Bone marrow (tissue), 2 donors: ENCODE measurements at regions not wholly inside any gene's neighbourhood (a gene's known extent, or its start where the extent isn't known, plus 50 kb on each side); places are given as distances from the start of the nearest gene placed in this dataset.
"Not testable (repeated sequence)": the region's sequence is repeated elsewhere in the genome, so short reads cannot be mapped to it uniquely, and the experiment has no call there.

Source experiments
- DNase-seq, 2 donors: peaks; one replicate each; lab custom pipeline; 2025; lab: John Stamatoyannopoulos, UW

- DNase-seq: no peak
Measured at GRCh38 chr18:29378651-29379136, 1201.8 kb upstream of the CDH2 start.

GRCh38 chr18:29377346-29377745 lies 1200.4 kb upstream of the CDH2 start:
- no peak for DNase-seq

GRCh38 chr18:29373000-29373399 lies 1196.1 kb upstream of the CDH2 start:
- DNase-seq: no peak

- no peak for DNase-seq
Measured at GRCh38 chr18:29361843-29362242, 1184.9 kb upstream of the CDH2 start.

GRCh38 chr18:29360659-29361058 lies 1183.7 kb upstream of the CDH2 start:
- not testable (repeated sequence) for DNase-seq

- not testable (repeated sequence) for DNase-seq
Measured at GRCh38 chr18:29359222-29359621, 1182.3 kb upstream of the CDH2 start.

- no peak for DNase-seq
Measured at GRCh38 chr18:29351171-29351570, 1174.2 kb upstream of the CDH2 start.

GRCh38 chr18:29328932-29329331 lies 1152.0 kb upstream of the CDH2 start:
- no peak for DNase-seq

- DNase-seq: no peak
Measured at GRCh38 chr18:29326214-29326613, 1149.3 kb upstream of the CDH2 start.

GRCh38 chr18:29321561-29321960 lies 1144.6 kb upstream of the CDH2 start:
- DNase-seq: no peak

GRCh38 chr18:29313312-29313711 lies 1136.4 kb upstream of the CDH2 start:
- DNase-seq: no peak

- DNase-seq: no peak
Measured at GRCh38 chr18:29311580-29311979, 1134.7 kb upstream of the CDH2 start.

- no peak for DNase-seq
Measured at GRCh38 chr18:29309366-29309765, 1132.4 kb upstream of the CDH2 start.

- DNase-seq: no peak
Measured at GRCh38 chr18:29307982-29308381, 1131.1 kb upstream of the CDH2 start.

GRCh38 chr18:29307231-29307630 lies 1130.3 kb upstream of the CDH2 start:
- no peak for DNase-seq

- DNase-seq: no peak
Measured at GRCh38 chr18:29305516-29305915, 1128.6 kb upstream of the CDH2 start.

GRCh38 chr18:29301048-29301447 lies 1124.1 kb upstream of the CDH2 start:
- no peak for DNase-seq

- no peak for DNase-seq
Measured at GRCh38 chr18:29285471-29285870, 1108.5 kb upstream of the CDH2 start.

- DNase-seq: no peak
Measured at GRCh38 chr18:29271501-29271900, 1094.6 kb upstream of the CDH2 start.

- no peak for DNase-seq
Measured at GRCh38 chr18:29259838-29260237, 1082.9 kb upstream of the CDH2 start.

- DNase-seq: no peak
Measured at GRCh38 chr18:29254123-29254522, 1077.2 kb upstream of the CDH2 start.

- no peak for DNase-seq
Measured at GRCh38 chr18:29251681-29252080, 1074.8 kb upstream of the CDH2 start.

- DNase-seq: no peak
Measured at GRCh38 chr18:29250843-29251242, 1073.9 kb upstream of the CDH2 start.

GRCh38 chr18:29250259-29250658 lies 1073.3 kb upstream of the CDH2 start:
- no peak for DNase-seq

GRCh38 chr18:29248805-29249204 lies 1071.9 kb upstream of the CDH2 start:
- DNase-seq: no peak
